T-helper 1 cell treated with Interleukin-12 subunit alpha and Interleukin-12 subunit beta and Interleukin-4 antibody, amounts not matched to agents 30 μg/mL and 1 μg/mL, for 36 hours (primary cell): ENCODE measurements at regions not wholly inside any gene's neighbourhood (a gene's known extent, or its start where the extent isn't known, plus 50 kb on each side); places are given as distances from the start of the nearest gene placed in this dataset.
A peak's percentile ranks its signal among the peaks of the same experiment; 100 is the strongest.

Experiments used
- H3K27ac Mint-ChIP-seq: one replicate; pipeline ENCODE4 v1.8.0; 2021; ENCODE audit warnings: mild to moderate bottlenecking, mixed read lengths
- H3K27me3 Mint-ChIP-seq: one replicate; pipeline ENCODE4 v1.8.0; 2021; ENCODE audit warnings: low read depth, mixed read lengths
- H3K36me3 Mint-ChIP-seq: one replicate; pipeline ENCODE4 v1.8.0; 2021; ENCODE audit warnings: low read depth, mixed read lengths
- H3K4me1 Mint-ChIP-seq: one replicate; pipeline ENCODE4 v1.8.0; 2021; ENCODE audit warnings: low read depth, mixed read lengths
- H3K4me3 Mint-ChIP-seq: one replicate; pipeline ENCODE4 v1.8.0; 2021; ENCODE audit warnings: mild to moderate bottlenecking, moderate library complexity, mixed read lengths
- H3K9me3 Mint-ChIP-seq: one replicate; pipeline ENCODE4 v1.8.0; 2021; ENCODE audit warnings: mixed read lengths

GRCh38 chr14:21941885-21942284 is 268.3 kb upstream of the OR4E1 start:
- peaks cover 24% of the 10 kb centered on the region for H3K27me3 Mint-ChIP-seq
- H3K4me3 Mint-ChIP-seq = peak overlapping the region; percentile 50
- no peaks in the 10 kb centered on the region for H3K9me3 Mint-ChIP-seq
- H3K4me1 Mint-ChIP-seq = peaks cover 13% of the 10 kb centered on the region
- H3K27ac Mint-ChIP-seq = no peak overlapping the region
- H3K36me3 Mint-ChIP-seq = no peaks in the 10 kb centered on the region

GRCh38 chr14:21940887-21941856 is 267.6 kb upstream of the OR4E1 start:
- Mint-ChIP-seq H3K9me3 (no peaks in the 10 kb centered on the region), H3K4me3 (peak overlapping the region; percentile 84), H3K27me3 (peaks cover 24% of the 10 kb centered on the region), H3K4me1 (peaks cover 13% of the 10 kb centered on the region), H3K27ac (peak overlapping the region; percentile 79), H3K36me3 (no peaks in the 10 kb centered on the region)

DNA sequence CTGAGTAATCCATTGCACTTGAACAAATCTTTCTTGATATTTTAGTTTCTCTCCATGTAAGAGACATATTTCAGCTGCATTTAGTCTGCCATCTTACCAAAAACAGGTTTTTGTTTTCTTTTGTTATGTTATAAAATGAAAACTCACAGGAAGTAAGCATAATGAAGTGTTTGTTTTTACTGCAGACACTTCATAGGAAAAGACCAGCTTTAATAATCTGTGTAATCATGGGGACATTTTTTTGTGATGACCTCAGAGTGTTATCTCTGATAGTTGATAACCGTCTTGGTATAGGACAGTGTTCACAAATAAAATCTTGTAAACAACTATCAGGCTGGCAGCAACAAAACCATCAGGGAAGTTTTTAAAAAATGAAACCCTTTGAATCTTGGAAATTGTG is 266.2 kb upstream of the OR4E1 start:
- no peaks in the 10 kb centered on the region for H3K36me3 Mint-ChIP-seq
- no peak overlapping the region for H3K4me3 Mint-ChIP-seq
- H3K27ac Mint-ChIP-seq = no peak overlapping the region
- H3K4me1 Mint-ChIP-seq = peaks cover 13% of the 10 kb centered on the region
- H3K9me3 Mint-ChIP-seq = no peaks in the 10 kb centered on the region
- peaks cover 21% of the 10 kb centered on the region for H3K27me3 Mint-ChIP-seq

DNA sequence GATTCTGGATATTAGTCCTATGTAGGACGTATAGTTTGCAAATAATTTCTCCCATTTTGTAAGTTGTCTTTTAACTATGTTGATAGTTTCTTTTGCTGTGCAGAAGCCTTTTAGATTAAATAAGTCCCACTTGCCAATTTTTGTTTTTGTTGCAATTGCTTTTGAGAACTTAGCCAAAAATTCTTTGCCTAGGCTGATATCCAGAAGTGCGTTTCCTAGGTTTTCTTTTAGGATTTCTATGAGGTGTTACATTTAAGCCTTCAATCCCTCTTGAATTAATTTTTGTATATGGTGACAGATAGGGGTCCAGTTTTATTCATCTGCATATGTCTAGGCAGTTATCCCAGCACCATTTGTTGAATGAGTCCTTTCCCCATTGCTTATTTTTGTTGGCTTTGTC is 264.4 kb upstream of the OR4E1 start:
- Mint-ChIP-seq H3K36me3 (no peaks in the 10 kb centered on the region), H3K27me3 (peaks cover 18% of the 10 kb centered on the region), H3K9me3 (no peaks in the 10 kb centered on the region), H3K4me3 (no peak overlapping the region), H3K4me1 (peaks cover 13% of the 10 kb centered on the region), H3K27ac (no peak overlapping the region)

DNA sequence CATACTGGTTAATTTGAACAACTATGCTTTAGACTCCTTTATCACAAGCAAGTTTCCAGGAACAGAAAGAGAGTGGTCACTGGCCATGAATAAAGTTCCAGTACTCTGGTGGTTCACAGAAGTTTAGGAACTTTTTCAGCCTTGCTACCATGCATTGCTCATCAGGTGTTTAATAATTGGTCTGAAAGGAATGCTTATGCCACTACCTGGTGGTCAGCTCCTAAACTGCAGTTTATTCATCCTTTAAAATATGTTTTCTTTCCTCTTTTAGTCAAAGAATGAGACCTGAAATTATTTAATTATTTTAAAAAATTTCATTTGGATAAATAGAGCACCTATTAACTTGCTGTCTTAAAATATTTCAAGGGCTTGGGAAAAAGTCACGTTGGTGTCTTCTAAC is 260.1 kb upstream of the OR4E1 start:
- Mint-ChIP-seq H3K36me3 (no peaks in the 10 kb centered on the region), H3K27me3 (peaks cover 20% of the 10 kb centered on the region), H3K4me1 (no peaks in the 10 kb centered on the region), H3K4me3 (no peak overlapping the region), H3K9me3 (no peaks in the 10 kb centered on the region), H3K27ac (no peak overlapping the region)

DNA sequence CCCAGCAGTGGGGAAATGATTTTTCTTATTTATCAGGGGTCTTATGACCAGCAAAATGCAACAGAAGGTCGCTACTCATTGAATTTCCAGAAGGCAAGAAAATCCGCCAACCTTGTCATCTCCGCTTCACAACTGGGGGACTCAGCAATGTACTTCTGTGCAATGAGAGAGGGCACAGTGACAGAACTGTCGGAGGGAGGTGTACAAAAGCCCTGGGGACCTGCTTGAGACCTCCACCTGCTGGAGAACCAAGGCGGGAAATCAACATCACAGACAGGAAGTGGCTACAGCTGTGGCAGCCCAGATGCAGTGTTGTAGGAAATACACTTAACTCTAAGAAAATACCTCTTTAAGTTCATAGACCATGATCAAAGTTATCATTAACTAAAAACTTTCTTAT is 250.9 kb upstream of the OR4E1 start:
- H3K4me1 Mint-ChIP-seq = peaks cover 28% of the 10 kb centered on the region

DNA sequence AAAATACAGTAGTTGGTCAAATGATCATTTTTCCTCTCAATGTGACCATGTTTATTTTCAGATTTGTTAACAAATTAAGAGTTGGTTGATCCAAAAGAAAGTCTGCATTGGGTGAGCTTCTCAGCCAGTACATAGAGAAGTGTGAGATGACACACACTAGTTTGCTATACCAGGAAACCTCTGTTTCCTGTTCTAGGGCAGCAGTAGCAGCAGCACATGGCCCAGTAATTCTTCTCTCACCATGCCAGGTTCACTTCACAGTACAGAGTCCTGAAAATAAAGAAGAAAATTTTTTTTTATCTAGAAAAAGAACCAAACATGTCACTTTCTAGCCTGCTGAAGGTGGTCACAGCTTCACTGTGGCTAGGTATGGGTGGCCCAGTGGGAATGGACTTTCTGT is 250.2 kb upstream of the OR4E1 start:
- peaks cover 31% of the 10 kb centered on the region for H3K4me1 Mint-ChIP-seq
- peaks cover 6% of the 10 kb centered on the region for H3K9me3 Mint-ChIP-seq
- peak overlapping the region; percentile 85 for H3K27ac Mint-ChIP-seq
- H3K27me3 Mint-ChIP-seq = no peaks in the 10 kb centered on the region
- H3K4me3 Mint-ChIP-seq = peak overlapping the region; percentile 52
- peaks cover 12% of the 10 kb centered on the region for H3K36me3 Mint-ChIP-seq

More for the DNA sequence above, 250.9 kb upstream of the OR4E1 start:
- peaks cover 12% of the 10 kb centered on the region for H3K36me3 Mint-ChIP-seq
- peaks cover 6% of the 10 kb centered on the region for H3K9me3 Mint-ChIP-seq
- peak overlapping the region; percentile 65 for H3K4me3 Mint-ChIP-seq
- no peaks in the 10 kb centered on the region for H3K27me3 Mint-ChIP-seq
- H3K27ac Mint-ChIP-seq = peak overlapping the region; percentile 85

- H3K4me3 Mint-ChIP-seq = no peak overlapping the region
- H3K36me3 Mint-ChIP-seq = peaks cover 12% of the 10 kb centered on the region
- H3K27me3 Mint-ChIP-seq = no peaks in the 10 kb centered on the region
- H3K27ac Mint-ChIP-seq = no peak overlapping the region
- peaks cover 48% of the 10 kb centered on the region for H3K4me1 Mint-ChIP-seq
- peaks cover 6% of the 10 kb centered on the region for H3K9me3 Mint-ChIP-seq
Observed at GRCh38 chr14:21921453-21921852, 247.8 kb upstream of the OR4E1 start.

- peak overlapping the region; percentile 63 for H3K4me3 Mint-ChIP-seq
- peak overlapping the region; percentile 49 for H3K27ac Mint-ChIP-seq
- H3K36me3 Mint-ChIP-seq = peaks cover 6% of the 10 kb centered on the region
- no peaks in the 10 kb centered on the region for H3K27me3 Mint-ChIP-seq
- H3K9me3 Mint-ChIP-seq = peaks cover 3% of the 10 kb centered on the region
- H3K4me1 Mint-ChIP-seq = peaks cover 41% of the 10 kb centered on the region
Observed at GRCh38 chr14:21917699-21918436, 244.2 kb upstream of the OR4E1 start.

GRCh38 chr14:21915826-21916225 is 242.2 kb upstream of the OR4E1 start:
- Mint-ChIP-seq H3K36me3 (no peaks in the 10 kb centered on the region), H3K4me3 (no peak overlapping the region), H3K9me3 (no peaks in the 10 kb centered on the region), H3K27me3 (peaks cover 10% of the 10 kb centered on the region), H3K4me1 (peaks cover 51% of the 10 kb centered on the region), H3K27ac (peak overlapping the region; percentile 57)

GRCh38 chr14:21913759-21914158 is 240.1 kb upstream of the OR4E1 start:
- no peaks in the 10 kb centered on the region for H3K9me3 Mint-ChIP-seq
- H3K4me3 Mint-ChIP-seq = peak overlapping the region; percentile 24
- no peaks in the 10 kb centered on the region for H3K36me3 Mint-ChIP-seq
- H3K27ac Mint-ChIP-seq = peak overlapping the region; percentile 29
- H3K4me1 Mint-ChIP-seq = peaks cover 47% of the 10 kb centered on the region
- H3K27me3 Mint-ChIP-seq = peaks cover 13% of the 10 kb centered on the region

- no peak overlapping the region for H3K4me3 Mint-ChIP-seq
- peaks cover 37% of the 10 kb centered on the region for H3K4me1 Mint-ChIP-seq
- H3K27ac Mint-ChIP-seq = no peak overlapping the region
- H3K36me3 Mint-ChIP-seq = no peaks in the 10 kb centered on the region
- H3K27me3 Mint-ChIP-seq = peaks cover 16% of the 10 kb centered on the region
- H3K9me3 Mint-ChIP-seq = no peaks in the 10 kb centered on the region
Observed at GRCh38 chr14:21912367-21912766, 238.7 kb upstream of the OR4E1 start.

- Mint-ChIP-seq H3K4me1 (peaks cover 33% of the 10 kb centered on the region), H3K9me3 (no peaks in the 10 kb centered on the region), H3K36me3 (no peaks in the 10 kb centered on the region), H3K27me3 (peaks cover 16% of the 10 kb centered on the region), H3K4me3 (no peak overlapping the region), H3K27ac (no peak overlapping the region)
Observed at GRCh38 chr14:21911877-21912276, 238.3 kb upstream of the OR4E1 start.

GRCh38 chr14:21910260-21910659 is 236.6 kb upstream of the OR4E1 start:
- Mint-ChIP-seq H3K27me3 (peaks cover 16% of the 10 kb centered on the region), H3K9me3 (no peaks in the 10 kb centered on the region), H3K4me3 (no peak overlapping the region), H3K27ac (no peak overlapping the region), H3K36me3 (no peaks in the 10 kb centered on the region), H3K4me1 (peaks cover 21% of the 10 kb centered on the region)
